HEK293T (cell line): ENCODE measurements at regions not wholly inside any gene's neighbourhood (a gene's known extent, or its start where the extent isn't known, plus 50 kb on each side); places are given as distances from the start of the nearest gene placed in this dataset.

Source experiments
- BHLHE40 ChIP-seq: fragments of 450-650 bp; IDR thresholded peaks from 2 replicates; pipeline ENCODE4 v1.6.1; 2016; ENCODE audit warnings: mild to moderate bottlenecking, moderate library complexity, borderline replicate concordance
- FOXK2 ChIP-seq: fragments of 450-650 bp; IDR thresholded peaks from 2 replicates; pipeline ENCODE4 v1.6.1; 2016; ENCODE audit warnings: mild to moderate bottlenecking
- SUZ12 ChIP-seq: fragments of 450-650 bp; IDR thresholded peaks from 2 replicates; pipeline ENCODE4 v1.6.1; 2016; ENCODE audit warnings: mild to moderate bottlenecking

DNA sequence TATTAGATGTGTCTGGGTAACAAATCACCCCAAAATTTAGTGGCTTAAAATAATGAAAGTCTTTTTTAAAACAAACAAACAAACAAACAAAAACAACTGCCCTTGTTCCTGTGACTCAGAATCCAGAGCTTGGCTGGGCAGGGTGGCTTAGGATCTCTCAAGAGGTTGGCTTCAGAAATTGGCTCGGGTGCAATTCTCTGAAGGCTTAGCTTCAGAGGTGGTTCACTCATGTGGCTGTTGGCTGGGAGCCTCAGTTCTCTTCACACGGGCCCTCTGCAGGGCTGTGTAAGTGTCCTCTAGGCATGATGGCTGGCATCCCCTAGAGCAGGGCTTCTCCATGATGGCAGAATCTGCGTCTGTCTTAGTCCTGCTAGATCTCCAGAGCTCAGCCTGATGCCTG is 179.9 kb upstream of the BCOR start:
- no peak for TF ChIP-seq FOXK2
- TF ChIP-seq SUZ12 = no peak
- no peak for TF ChIP-seq BHLHE40
